Stimulated activated memory B cell treated with anti-CD40 and anti-IgM and Interleukin-4, amounts not matched to agents 10 μg/mL and 1 μg/mL and 100 μg/mL, for 72 hours (primary cell): ENCODE measurements at regions not wholly inside any gene's neighbourhood (a gene's known extent, or its start where the extent isn't known, plus 50 kb on each side); places are given as distances from the start of the nearest gene placed in this dataset.

Source experiments
- ATAC-seq: fragments of 150-1000 bp; cut with Tn5 transposase; 2 replicates; pipeline ENCODE4 v1.10.0; 2021
- H3K27ac Mint-ChIP-seq: one replicate; pipeline ENCODE4 v1.8.0; 2022; ENCODE audit warnings: mild to moderate bottlenecking, mixed read lengths
- H3K27me3 Mint-ChIP-seq: one replicate; pipeline ENCODE4 v1.8.0; 2022; ENCODE audit warnings: mixed read lengths
- H3K36me3 Mint-ChIP-seq: one replicate; pipeline ENCODE4 v1.8.0; 2022; ENCODE audit warnings: mixed read lengths
- H3K4me1 Mint-ChIP-seq: one replicate; pipeline ENCODE4 v1.8.0; 2022; ENCODE audit warnings: mixed read lengths
- H3K4me3 Mint-ChIP-seq: one replicate; pipeline ENCODE4 v1.8.0; 2022; ENCODE audit warnings: mild to moderate bottlenecking, moderate library complexity, mixed read lengths
- H3K9me3 Mint-ChIP-seq: one replicate; pipeline ENCODE4 v1.8.0; 2022; ENCODE audit warnings: mixed read lengths

- Mint-ChIP-seq H3K27ac (no peak overlapping the region), H3K36me3 (no peaks in the 10 kb centered on the region), H3K9me3 (peaks cover under 1% of the 10 kb centered on the region), H3K4me1 (no peaks in the 10 kb centered on the region), H3K4me3 (no peak overlapping the region), H3K27me3 (no peaks in the 10 kb centered on the region)
- ATAC-seq = no peak
These were observed 278.1 kb upstream of the JAG1 start for GRCh38 chr20:10951904-10952303.

- H3K4me3 Mint-ChIP-seq = no peak overlapping the region
These were observed 279.6 kb upstream of the JAG1 start for GRCh38 chr20:10953437-10953836.

DNA sequence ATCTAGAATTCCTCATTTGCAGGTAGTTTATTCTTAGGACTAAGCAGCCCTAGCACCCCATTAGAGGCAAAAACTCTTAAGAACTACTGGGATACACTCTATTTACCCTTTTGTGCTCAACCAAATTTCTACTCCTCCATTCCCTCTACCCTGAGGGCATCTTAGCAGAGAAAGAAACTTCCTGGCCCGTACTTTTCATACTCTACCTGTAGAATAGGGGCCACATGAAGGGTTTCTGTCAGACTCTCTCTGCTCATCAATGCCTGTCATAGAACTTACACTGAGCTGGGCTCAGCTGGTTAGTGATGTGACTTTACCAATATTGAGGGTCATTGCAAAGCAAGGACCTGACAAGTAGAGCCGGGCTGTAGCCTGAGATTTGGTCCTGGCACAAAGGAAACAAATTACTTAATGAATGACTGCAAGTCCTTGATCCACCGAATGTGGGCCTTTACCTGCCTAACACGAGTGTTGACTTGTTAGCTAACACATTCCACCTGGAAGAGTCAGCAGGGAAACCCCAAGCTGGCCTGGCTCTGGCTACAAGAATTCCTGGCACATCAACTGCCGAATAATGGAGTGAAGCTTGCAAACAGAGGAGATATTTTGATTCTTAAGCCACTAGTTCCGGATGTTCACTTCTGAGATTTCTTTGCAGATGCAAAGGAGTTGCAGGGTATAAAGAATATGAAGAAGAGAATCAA lies 280.5 kb upstream of the JAG1 start:
- Mint-ChIP-seq H3K9me3 (peaks cover 3% of the 10 kb centered on the region), H3K27me3 (no peaks in the 10 kb centered on the region), H3K4me1 (no peaks in the 10 kb centered on the region), H3K4me3 (no peak overlapping the region), H3K27ac (no peak overlapping the region), H3K36me3 (no peaks in the 10 kb centered on the region)
- ATAC-seq = no peak

More at GRCh38 chr20:10953437-10953836, 279.6 kb upstream of the JAG1 start:
- ATAC-seq = no peak
- H3K36me3 Mint-ChIP-seq = no peaks in the 10 kb centered on the region
- H3K27me3 Mint-ChIP-seq = no peaks in the 10 kb centered on the region
- H3K4me1 Mint-ChIP-seq = no peaks in the 10 kb centered on the region
- H3K27ac Mint-ChIP-seq = no peak overlapping the region
- no peaks in the 10 kb centered on the region for H3K9me3 Mint-ChIP-seq

GRCh38 chr20:10954908-10955580 lies 281.2 kb upstream of the JAG1 start:
- no peak for ATAC-seq
- H3K36me3 Mint-ChIP-seq = no peaks in the 10 kb centered on the region
- H3K4me1 Mint-ChIP-seq = no peaks in the 10 kb centered on the region
- H3K9me3 Mint-ChIP-seq = peaks cover 3% of the 10 kb centered on the region
- no peak overlapping the region for H3K4me3 Mint-ChIP-seq
- no peak overlapping the region for H3K27ac Mint-ChIP-seq
- H3K27me3 Mint-ChIP-seq = no peaks in the 10 kb centered on the region

GRCh38 chr20:10958279-10958678 lies 284.5 kb upstream of the JAG1 start:
- Mint-ChIP-seq H3K27me3 (no peaks in the 10 kb centered on the region), H3K4me3 (no peak overlapping the region), H3K9me3 (peaks cover 3% of the 10 kb centered on the region), H3K4me1 (no peaks in the 10 kb centered on the region), H3K27ac (no peak overlapping the region), H3K36me3 (no peaks in the 10 kb centered on the region)
- no peak for ATAC-seq

GRCh38 chr20:10960416-10960815 lies 286.6 kb upstream of the JAG1 start:
- H3K9me3 Mint-ChIP-seq = peaks cover 3% of the 10 kb centered on the region
- no peaks in the 10 kb centered on the region for H3K36me3 Mint-ChIP-seq
- no peaks in the 10 kb centered on the region for H3K27me3 Mint-ChIP-seq
- H3K4me3 Mint-ChIP-seq = no peak overlapping the region
- no peaks in the 10 kb centered on the region for H3K4me1 Mint-ChIP-seq
- no peak overlapping the region for H3K27ac Mint-ChIP-seq
- ATAC-seq = no peak

GRCh38 chr20:10961651-10962288 lies 288.0 kb upstream of the JAG1 start:
- peaks cover 3% of the 10 kb centered on the region for H3K9me3 Mint-ChIP-seq
- no peak overlapping the region for H3K4me3 Mint-ChIP-seq
- no peak overlapping the region for H3K27ac Mint-ChIP-seq
- no peaks in the 10 kb centered on the region for H3K4me1 Mint-ChIP-seq
- no peak for ATAC-seq
- H3K27me3 Mint-ChIP-seq = no peaks in the 10 kb centered on the region
- no peaks in the 10 kb centered on the region for H3K36me3 Mint-ChIP-seq

GRCh38 chr20:10962937-10963336 lies 289.1 kb upstream of the JAG1 start:
- H3K4me3 Mint-ChIP-seq = no peak overlapping the region
- no peaks in the 10 kb centered on the region for H3K36me3 Mint-ChIP-seq
- H3K4me1 Mint-ChIP-seq = no peaks in the 10 kb centered on the region
- no peaks in the 10 kb centered on the region for H3K27me3 Mint-ChIP-seq
- ATAC-seq = no peak
- H3K27ac Mint-ChIP-seq = no peak overlapping the region
- peaks cover 3% of the 10 kb centered on the region for H3K9me3 Mint-ChIP-seq

- H3K4me3 Mint-ChIP-seq = no peak overlapping the region
- no peaks in the 10 kb centered on the region for H3K27me3 Mint-ChIP-seq
- peaks cover 3% of the 10 kb centered on the region for H3K9me3 Mint-ChIP-seq
- H3K36me3 Mint-ChIP-seq = no peaks in the 10 kb centered on the region
- no peak for ATAC-seq
- no peak overlapping the region for H3K27ac Mint-ChIP-seq
- H3K4me1 Mint-ChIP-seq = no peaks in the 10 kb centered on the region
These were observed 290.0 kb upstream of the JAG1 start for GRCh38 chr20:10963717-10964266.

- Mint-ChIP-seq H3K9me3 (no peaks in the 10 kb centered on the region), H3K4me1 (no peaks in the 10 kb centered on the region), H3K27me3 (no peaks in the 10 kb centered on the region), H3K36me3 (no peaks in the 10 kb centered on the region), H3K4me3 (no peak overlapping the region), H3K27ac (no peak overlapping the region)
- no peak for ATAC-seq
These were observed 292.2 kb upstream of the JAG1 start for GRCh38 chr20:10965936-10966470.

GRCh38 chr20:10970109-10970508 lies 296.3 kb upstream of the JAG1 start:
- Mint-ChIP-seq H3K27me3 (no peaks in the 10 kb centered on the region), H3K27ac (no peak overlapping the region), H3K4me3 (no peak overlapping the region), H3K36me3 (no peaks in the 10 kb centered on the region), H3K9me3 (peaks cover 4% of the 10 kb centered on the region), H3K4me1 (no peaks in the 10 kb centered on the region)
- no peak for ATAC-seq

- ATAC-seq = no peak
- Mint-ChIP-seq H3K27me3 (no peaks in the 10 kb centered on the region), H3K4me3 (no peak overlapping the region), H3K4me1 (no peaks in the 10 kb centered on the region), H3K27ac (no peak overlapping the region), H3K36me3 (no peaks in the 10 kb centered on the region), H3K9me3 (peaks cover 4% of the 10 kb centered on the region)
These were observed 297.3 kb upstream of the JAG1 start for GRCh38 chr20:10971096-10971495.

GRCh38 chr20:10972219-10972860 lies 298.5 kb upstream of the JAG1 start:
- ATAC-seq = no peak
- peaks cover 4% of the 10 kb centered on the region for H3K9me3 Mint-ChIP-seq
- no peaks in the 10 kb centered on the region for H3K36me3 Mint-ChIP-seq
- H3K27me3 Mint-ChIP-seq = no peaks in the 10 kb centered on the region
- no peaks in the 10 kb centered on the region for H3K4me1 Mint-ChIP-seq
- H3K4me3 Mint-ChIP-seq = no peak overlapping the region
- no peak overlapping the region for H3K27ac Mint-ChIP-seq

DNA sequence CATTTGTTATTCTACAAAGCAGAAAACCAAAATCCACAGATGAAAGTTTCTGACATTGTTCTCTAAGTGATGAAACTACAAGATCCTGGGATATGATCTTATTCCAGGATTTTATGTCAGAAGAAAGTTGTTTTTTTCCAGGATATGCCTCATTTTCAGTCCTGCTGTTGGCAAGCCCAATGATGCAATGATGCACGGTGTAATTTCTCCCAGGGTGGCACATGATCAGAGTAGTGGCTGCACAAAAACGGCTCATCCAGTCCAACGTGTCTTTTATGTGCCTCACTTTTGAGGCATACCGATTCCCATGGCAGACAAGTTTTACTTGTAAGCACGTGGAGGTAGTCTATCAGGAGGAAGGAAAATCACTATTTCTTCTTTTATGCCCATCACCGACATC lies 302.3 kb upstream of the JAG1 start:
- Mint-ChIP-seq H3K27ac (no peak overlapping the region), H3K27me3 (no peaks in the 10 kb centered on the region), H3K36me3 (no peaks in the 10 kb centered on the region), H3K4me1 (no peaks in the 10 kb centered on the region), H3K4me3 (no peak overlapping the region), H3K9me3 (peaks cover 4% of the 10 kb centered on the region)
- no peak for ATAC-seq

DNA sequence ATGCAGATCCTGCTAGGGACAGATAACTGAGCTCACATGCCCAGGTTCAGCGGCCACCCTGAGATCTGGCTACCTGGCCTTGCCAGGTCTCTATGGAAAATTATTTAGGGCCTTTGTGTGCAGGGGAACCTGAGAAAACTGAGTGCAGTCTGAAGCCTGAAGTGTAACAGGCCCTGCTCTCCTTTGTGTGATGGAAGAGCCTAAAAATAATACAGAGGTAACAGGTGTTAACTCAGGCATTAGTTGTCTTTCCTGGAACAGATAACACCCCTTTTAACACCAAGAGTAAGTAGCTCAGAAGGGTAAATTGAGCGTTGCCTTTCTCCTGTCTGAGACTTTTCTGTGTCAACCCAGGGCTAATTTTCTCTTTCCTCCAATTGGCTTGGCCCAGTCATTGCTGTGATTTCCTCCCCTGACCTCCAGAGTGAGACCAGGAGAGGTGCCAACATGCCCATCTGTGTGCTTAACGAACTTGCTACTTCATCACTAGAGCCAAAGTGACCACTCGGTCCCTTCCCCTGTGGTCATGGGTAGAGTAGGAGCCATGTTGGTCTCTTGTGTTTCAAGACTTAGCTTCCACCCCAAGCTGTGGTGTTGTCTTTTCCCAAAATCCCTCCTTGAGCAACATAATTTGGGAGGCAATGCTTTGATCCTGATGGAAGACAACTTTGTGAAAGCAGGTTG lies 304.4 kb upstream of the JAG1 start:
- no peaks in the 10 kb centered on the region for H3K36me3 Mint-ChIP-seq
- peaks cover 2% of the 10 kb centered on the region for H3K9me3 Mint-ChIP-seq
- no peaks in the 10 kb centered on the region for H3K27me3 Mint-ChIP-seq
- H3K27ac Mint-ChIP-seq = no peak overlapping the region
- no peaks in the 10 kb centered on the region for H3K4me1 Mint-ChIP-seq
- no peak for ATAC-seq
- H3K4me3 Mint-ChIP-seq = no peak overlapping the region
